SK-N-SH (cell line): ENCODE measurements at regions not wholly inside any gene's neighbourhood (a gene's known extent, or its start where the extent isn't known, plus 50 kb on each side); places are given as distances from the start of the nearest gene placed in this dataset.

Source experiments
- CTCF ChIA-PET: fragments of 300-600, 350-600 bp; formaldehyde crosslinking; extraction: SDS; loops from one replicate; lab custom pipeline; 2021; lab: Yijun Ruan, JAX
- POLR2A ChIA-PET: fragments of 350-600 bp; sonication (Branson Sonifier 250); formaldehyde crosslinking; extraction: SDS; loops from one replicate; lab custom pipeline; 2020; ENCODE audit warnings: antibody characterized with exemption, inconsistent platforms; lab: Yijun Ruan, JAX
- DNase-seq: peaks from one replicate; pipeline ENCODE4 v3.0.0; 2012
- H2AFZ ChIP-seq: fragments of 200-600 bp; sonication (generic); 2 replicates; pipeline ENCODE4 v1.8.1; 2016; ENCODE audit warnings: antibody characterized with exemption, mild to moderate bottlenecking, low read depth
- H3F3A ChIP-seq: fragments of 200-600 bp; sonication (generic); replicated peaks from 2 replicates; pipeline ENCODE3; 2016; ENCODE audit warnings: antibody characterized with exemption, mild to moderate bottlenecking; ENCODE audit not compliant: insufficient read depth
- H3K27ac ChIP-seq, 2 experiments: fragments of 200-500 bp in 1 of 2; fragments of 200-600 bp in 1 of 2; sonication (Bioruptor generic) in 1 of 2; sonication (generic), shearing (Covaris generic) in 1 of 2; 2 replicates each; pipeline versions ENCODE4 v1.5.1 to v1.6.1; 2014 to 2016; ENCODE audit warnings: low read depth in 2 of 2, inconsistent platforms in 1 of 2, low read length in 1 of 2, mild to moderate bottlenecking in 1 of 2, mixed read lengths in 1 of 2
- H3K27me3 ChIP-seq: fragments of 200-600 bp; sonication (generic), shearing (Covaris generic); 2 replicates; pipeline ENCODE4 v1.6.1; 2016; ENCODE audit warnings: mixed run types; ENCODE audit not compliant: insufficient read depth
- H3K36me3 ChIP-seq, 2 experiments: fragments of 200-500 bp in 1 of 2; fragments of 200-600 bp in 1 of 2; sonication (Bioruptor generic) in 1 of 2; sonication (generic) in 1 of 2; replicated peaks in 1 of 2; 2 replicates each; pipeline versions ENCODE3 to v1.5.1; 2014 to 2016; ENCODE audit warnings: low read length in 1 of 2, mild to moderate bottlenecking in 1 of 2; ENCODE audit not compliant: insufficient read depth in 2 of 2, control insufficient read depth in 1 of 2
- H3K4me1 ChIP-seq, 2 experiments: fragments of 200-500 bp in 1 of 2; fragments of 200-600 bp in 1 of 2; sonication (Bioruptor generic) in 1 of 2; sonication (generic), shearing (Covaris generic) in 1 of 2; 2 replicates each; pipeline versions ENCODE4 v1.5.1 to v1.6.1; 2014 to 2016; ENCODE audit warnings: low read depth in 1 of 2, low read length in 1 of 2, mixed run types in 1 of 2; ENCODE audit not compliant: insufficient read depth in 2 of 2, control insufficient read depth in 1 of 2
- H3K4me2 ChIP-seq: fragments of 200-600 bp; sonication (generic), shearing (Covaris generic); 2 replicates; pipeline ENCODE4 v1.6.1; 2017; ENCODE audit warnings: mixed run types
- H3K4me3 ChIP-seq, 2 experiments: fragments of 200-500 bp in 1 of 2; fragments of 200-600 bp in 1 of 2; sonication (Bioruptor generic) in 1 of 2; sonication (generic), shearing (Covaris generic) in 1 of 2; 2 replicates each; pipeline versions ENCODE4 v1.5.1 to v1.8.1; 2014 to 2016; ENCODE audit warnings: low read depth in 2 of 2, inconsistent platforms in 1 of 2, low read length in 1 of 2, mild to moderate bottlenecking in 1 of 2, mixed read lengths in 1 of 2, moderate library complexity in 1 of 2
- H3K79me2 ChIP-seq: fragments of 200-600 bp; sonication (generic); 2 replicates; pipeline ENCODE4 v1.8.1; 2017; ENCODE audit warnings: mild to moderate bottlenecking; ENCODE audit not compliant: insufficient read depth
- H3K9ac ChIP-seq: fragments of 200-600 bp; sonication (generic); 2 replicates; pipeline ENCODE4 v1.6.1; 2017; ENCODE audit warnings: mixed run types
- H3K9me2 ChIP-seq: fragments of 200-600 bp; sonication (generic); 2 replicates; pipeline ENCODE4 v1.6.1; 2017; ENCODE audit warnings: mixed run types
- H3K9me3 ChIP-seq: fragments of 200-600 bp; sonication (generic); 2 replicates; pipeline ENCODE4 v1.6.1; 2017; ENCODE audit warnings: mixed run types, mild to moderate bottlenecking, moderate library complexity
- H4K20me1 ChIP-seq: fragments of 200-600 bp; sonication (generic); 2 replicates; pipeline ENCODE4 v1.6.1; 2017; ENCODE audit warnings: mild to moderate bottlenecking, mixed run types; ENCODE audit not compliant: insufficient read depth
- CHD2 ChIP-seq: fragments of 150-350 bp; IDR thresholded peaks from 2 replicates; pipeline ENCODE4 v1.6.1; 2018; ENCODE audit warnings: low read length; ENCODE audit not compliant: partially characterized antibody
- CTCF ChIP-seq: fragments of 200-600 bp; sonication (generic); IDR thresholded peaks from 2 replicates; pipeline ENCODE4 v1.6.1; 2017; ENCODE audit warnings: antibody characterized with exemption, mild to moderate bottlenecking, moderate library complexity
- ELF1 ChIP-seq: IDR thresholded peaks from 2 replicates; pipeline ENCODE4 v1.4.0; 2012
- FOSL2 ChIP-seq: IDR thresholded peaks from 2 replicates; pipeline ENCODE4 v1.4.0; 2012; ENCODE audit warnings: low read depth, mild to moderate bottlenecking, moderate library complexity, borderline replicate concordance
- FOXJ3 ChIP-seq: sonication (generic); formaldehyde crosslinking; IDR thresholded peaks from 2 replicates; pipeline ENCODE4 v1.5.1; 2020; ENCODE audit warnings: mild to moderate bottlenecking, missing genetic modification reagents
- GABPA ChIP-seq: IDR thresholded peaks from 2 replicates; pipeline ENCODE4 v1.4.0; 2012; ENCODE audit warnings: low read depth, mild to moderate bottlenecking
- GATA2 ChIP-seq: sonication (generic); formaldehyde crosslinking; IDR thresholded peaks from 2 replicates; pipeline ENCODE4 v1.5.0; 2020; ENCODE audit warnings: mild to moderate bottlenecking, missing genetic modification reagents
- MAX ChIP-seq: IDR thresholded peaks from 2 replicates; pipeline ENCODE4 v1.4.0; 2012; ENCODE audit warnings: low read depth
- MXI1 ChIP-seq: IDR thresholded peaks from 2 replicates; pipeline ENCODE4 v1.6.1; 2012; ENCODE audit warnings: mild to moderate bottlenecking, low read depth, low read length, improper control_type of control experiment
- PBX3 ChIP-seq: IDR thresholded peaks from 2 replicates; pipeline ENCODE4; 2012
- POLR2AphosphoS5 ChIP-seq: IDR thresholded peaks from 2 replicates; pipeline ENCODE4 v1.6.1; 2012; ENCODE audit warnings: low read depth, low read length
- RAD21 ChIP-seq: IDR thresholded peaks from 2 replicates; pipeline ENCODE4 v1.6.1; 2012; ENCODE audit warnings: mild to moderate bottlenecking, low read length
- RCOR1 ChIP-seq: fragments of 150-350 bp; IDR thresholded peaks from 2 replicates; pipeline ENCODE4 v1.6.1; 2017; ENCODE audit warnings: antibody characterized with exemption, low read length
- RXRA ChIP-seq: IDR thresholded peaks from 2 replicates; pipeline ENCODE4 v1.4.0; 2012; ENCODE audit warnings: low read depth, mild to moderate bottlenecking, borderline replicate concordance
- TEAD4 ChIP-seq: IDR thresholded peaks from 2 replicates; pipeline ENCODE4 v1.4.0; 2012; ENCODE audit warnings: mild to moderate bottlenecking, borderline replicate concordance; ENCODE audit not compliant: insufficient read depth
- USF2 ChIP-seq: fragments of 150-350 bp; IDR thresholded peaks from 2 replicates; pipeline ENCODE4 v1.6.1; 2017; ENCODE audit warnings: antibody characterized with exemption, low read length, low read depth, borderline replicate concordance
- YY1 ChIP-seq: IDR thresholded peaks from 2 replicates; pipeline ENCODE4 v1.4.0; 2012; ENCODE audit warnings: low read depth, mild to moderate bottlenecking
- WGBS: methylation state at CpG from one replicate; pipeline ENCODE4 v1.1.6; 2017; ENCODE audit warnings: low lambda C conversion rate; 5-methylcytosine and 5-hydroxymethylcytosine counted together

GRCh38 chr5:4947893-4948536 is 192.1 kb upstream of the ADAMTS16 start:
- no peak overlapping the region for H3K27ac ChIP-seq
- ChIA-PET CTCF (interaction anchor here (1.3 kb wide), 1 partner anchor 68 kb away, joined by 5 read pairs; no protein-coding TSS in a partner anchor), POLR2A (no interaction called here)
- no peak overlapping the region for H3K4me3 ChIP-seq
- DNase-seq, result no peak
- no peaks in the 10 kb centered on the region for H3F3A ChIP-seq
- H3K9ac ChIP-seq, result no peak overlapping the region
- no peaks in the 10 kb centered on the region; a peak in 1 of 4 replicates for H3K4me1 ChIP-seq
- H2AFZ ChIP-seq, result no peak overlapping the region
- WGBS, result 29% methylated on average over 9 of the region's 9 CpGs
- no peaks in the 10 kb centered on the region for H3K79me2 ChIP-seq
- no peak overlapping the region for H3K4me2 ChIP-seq
- no peaks in the 10 kb centered on the region for H3K9me3 ChIP-seq
- no peaks in the 10 kb centered on the region for H4K20me1 ChIP-seq
- H3K9me2 ChIP-seq, result no peaks in the 10 kb centered on the region
- H3K36me3 ChIP-seq, result no peaks in the 10 kb centered on the region
- no peak for TF ChIP-seq POLR2AphosphoS5
- no peak for TF ChIP-seq PBX3
- TF ChIP-seq GATA2 (CRISPR knock-in tag), result no peak
- no peak for TF ChIP-seq CTCF
- no peak for TF ChIP-seq GABPA
- TF ChIP-seq CHD2, result no peak
- no peak for TF ChIP-seq FOXJ3 (CRISPR knock-in tag)
- no peak for TF ChIP-seq MXI1
- TF ChIP-seq RXRA, result no peak
- no peak for TF ChIP-seq RAD21
- TF ChIP-seq ELF1, result no peak
- TF ChIP-seq YY1, result no peak
- no peak for TF ChIP-seq RCOR1
- H3K27me3 ChIP-seq, result no peaks in the 10 kb centered on the region

- Histone ChIP-seq H3K9me2 (no peaks in the 10 kb centered on the region), H4K20me1 (no peaks in the 10 kb centered on the region), H3K79me2 (no peaks in the 10 kb centered on the region), H3K27ac (no peak overlapping the region), H3K9ac (no peak overlapping the region), H3K4me3 (no peak overlapping the region), H3K27me3 (no peaks in the 10 kb centered on the region), H3K9me3 (no peaks in the 10 kb centered on the region), H3K4me2 (no peak overlapping the region), H3F3A (no peaks in the 10 kb centered on the region), H2AFZ (no peak overlapping the region)
- CTCF ChIA-PET, result interaction anchor here (3.5 kb wide), 1 partner anchor 70 kb away, joined by 12 read pairs; no protein-coding TSS in a partner anchor
- 30% methylated on average over 6 of the region's 6 CpGs for WGBS
- DNase-seq, result no peak
- TF ChIP-seq TEAD4 (no peak), MAX (no peak), USF2 (no peak), CTCF (no peak), PBX3 (no peak), FOSL2 (no peak)
- TF ChIP-seq, all 33 proteins: peak for 0
- Histone ChIP-seq H3K36me3 (no peaks in the 10 kb centered on the region), H3K4me1 (peaks cover 0 to 4% of the 10 kb centered on the region in 2 experiments; a peak in 2 of 4 replicates)
- POLR2A ChIA-PET, result no interaction called here
These were observed 191.0 kb upstream of the ADAMTS16 start for GRCh38 chr5:4949108-4949507.
